ENCODE measurements at regions not wholly inside any gene's neighbourhood (a gene's known extent, or its start where the extent isn't known, plus 50 kb on each side); places are given as distances from the start of the nearest gene placed in this dataset.

- no peak overlapping the region for H3K27ac ChIP-seq
- H3K36me3 ChIP-seq (replicated peaks), result no peaks in the 10 kb centered on the region
- no peak overlapping the region for H3K4me3 ChIP-seq (ENCODE audit: low read depth, low read length)
- no peak for DNase-seq
- H3K27me3 ChIP-seq (replicated peaks), result no peaks in the 10 kb centered on the region
- no peak for TF ChIP-seq CTCF (IDR thresholded peaks at IDR 0.05; ENCODE audit: low read depth, low read length, missing control alignments)
- in situ Hi-C loops (cut with HindIII; ENCODE audit: low pct_ligation_motif_present, low sequenced_read_pairs), result no loop called here
Observed at GRCh38 chr6:91654793-91655192, 1067.9 kb upstream of the MAP3K7 start.

- no peak overlapping the region for H3K4me3 ChIP-seq (ENCODE audit: low read depth, low read length)
- TF ChIP-seq CTCF (IDR thresholded peaks at IDR 0.05; ENCODE audit: low read depth, low read length, missing control alignments), result no peak
- DNase-seq, result no peak
- no peaks in the 10 kb centered on the region for H3K27me3 ChIP-seq (replicated peaks)
- in situ Hi-C loops (cut with HindIII; ENCODE audit: low pct_ligation_motif_present, low sequenced_read_pairs), result no loop called here
- no peaks in the 10 kb centered on the region for H3K36me3 ChIP-seq (replicated peaks)
- H3K27ac ChIP-seq, result no peak overlapping the region
Observed at GRCh38 chr6:91654357-91654756, 1067.5 kb upstream of the MAP3K7 start.

GRCh38 chr6:91653895-91654294, 1067.0 kb upstream of the MAP3K7 start:
- no peaks in the 10 kb centered on the region for H3K27me3 ChIP-seq (replicated peaks)
- H3K36me3 ChIP-seq (replicated peaks), result no peaks in the 10 kb centered on the region
- no peak overlapping the region for H3K4me3 ChIP-seq (ENCODE audit: low read depth, low read length)
- H3K27ac ChIP-seq, result no peak overlapping the region
- no peak for DNase-seq
- no peak for TF ChIP-seq CTCF (IDR thresholded peaks at IDR 0.05; ENCODE audit: low read depth, low read length, missing control alignments)
- in situ Hi-C loops (cut with HindIII; ENCODE audit: low pct_ligation_motif_present, low sequenced_read_pairs), result no loop called here

- Histone ChIP-seq H3K27me3 (replicated peaks) (no peaks in the 10 kb centered on the region), H3K36me3 (replicated peaks) (no peaks in the 10 kb centered on the region), H3K4me3 (ENCODE audit: low read depth, low read length) (no peak overlapping the region), H3K27ac (no peak overlapping the region)
- in situ Hi-C loops (cut with HindIII; ENCODE audit: low pct_ligation_motif_present, low sequenced_read_pairs), result no loop called here
- no peak for TF ChIP-seq CTCF (IDR thresholded peaks at IDR 0.05; ENCODE audit: low read depth, low read length, missing control alignments)
- DNase-seq, result no peak
Observed at GRCh38 chr6:91653076-91653723, 1066.3 kb upstream of the MAP3K7 start.

- Histone ChIP-seq H3K27ac (no peak overlapping the region), H3K27me3 (replicated peaks) (no peaks in the 10 kb centered on the region), H3K4me3 (ENCODE audit: low read depth, low read length) (no peak overlapping the region), H3K36me3 (replicated peaks) (no peaks in the 10 kb centered on the region)
- TF ChIP-seq CTCF (IDR thresholded peaks at IDR 0.05; ENCODE audit: low read depth, low read length, missing control alignments), result no peak
- DNase-seq, result no peak
- in situ Hi-C loops (cut with HindIII; ENCODE audit: low pct_ligation_motif_present, low sequenced_read_pairs), result no loop called here
Observed at GRCh38 chr6:91646649-91647048, 1059.8 kb upstream of the MAP3K7 start.

- DNase-seq, result no peak
- TF ChIP-seq CTCF (IDR thresholded peaks at IDR 0.05; ENCODE audit: low read depth, low read length, missing control alignments), result no peak
- H3K4me3 ChIP-seq (ENCODE audit: low read depth, low read length), result no peak overlapping the region
- no peaks in the 10 kb centered on the region for H3K27me3 ChIP-seq (replicated peaks)
- in situ Hi-C loops (cut with HindIII; ENCODE audit: low pct_ligation_motif_present, low sequenced_read_pairs), result no loop called here
- no peaks in the 10 kb centered on the region for H3K36me3 ChIP-seq (replicated peaks)
- H3K27ac ChIP-seq, result no peak overlapping the region
Observed at GRCh38 chr6:91645811-91646210, 1058.9 kb upstream of the MAP3K7 start.

All from brain microvascular endothelial cell (primary cell).